ENCODE measurements at regions not wholly inside any gene's neighbourhood (a gene's known extent, or its start where the extent isn't known, plus 50 kb on each side); places are given as distances from the start of the nearest gene placed in this dataset.

DNA sequence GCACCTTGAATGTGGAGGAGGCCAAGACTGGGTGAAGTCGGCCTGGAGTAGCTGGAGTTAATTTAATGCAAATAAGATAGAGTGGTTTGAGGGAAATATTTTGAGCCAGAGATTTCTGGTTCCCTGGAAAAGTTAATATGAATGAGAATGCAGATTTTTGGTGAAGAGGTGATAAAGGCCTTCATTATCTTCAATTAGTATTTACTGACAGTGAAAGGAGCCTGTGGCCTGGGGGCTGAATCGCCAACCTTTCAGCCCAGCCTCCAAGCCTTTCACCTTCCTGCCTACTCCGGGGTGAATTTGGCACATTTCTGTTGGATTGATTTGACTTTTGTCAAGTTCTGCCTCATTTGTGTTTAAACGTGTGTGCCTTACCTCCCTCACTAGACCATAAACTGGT, 147.8 kb downstream of the SOX2 start:
- DNase-seq (ENCODE audit: low read depth) = no peak

GRCh38 chr3:181860235-181860634, 148.5 kb downstream of the SOX2 start:
- DNase-seq (ENCODE audit: low read depth) = no peak

DNA sequence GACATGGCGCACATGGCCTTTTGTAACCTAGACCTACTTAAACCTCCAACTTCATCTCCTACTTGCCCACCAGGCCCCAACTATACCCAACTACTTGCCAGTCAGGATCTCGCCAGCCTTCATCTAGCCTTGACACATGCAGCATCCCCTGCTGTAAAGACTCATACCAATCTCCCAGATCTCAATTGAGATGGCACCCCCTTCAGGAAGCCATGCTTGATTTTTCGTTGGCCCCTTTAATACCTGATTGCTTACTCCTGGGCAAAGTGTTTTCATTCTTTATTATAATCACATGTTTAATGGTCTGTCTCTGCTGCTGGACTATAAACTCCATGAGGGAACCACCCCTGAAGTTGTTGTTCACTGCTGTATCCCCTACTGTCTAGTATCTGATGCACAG, 150.8 kb downstream of the SOX2 start:
- no peak for DNase-seq (ENCODE audit: low read depth)

- DNase-seq (ENCODE audit: low read depth) = no peak
Measured at GRCh38 chr3:181868576-181869082, 156.9 kb downstream of the SOX2 start.

GRCh38 chr3:181872887-181873286, 161.2 kb downstream of the SOX2 start:
- DNase-seq (ENCODE audit: low read depth) = no peak

GRCh38 chr3:181879926-181880325, 168.2 kb downstream of the SOX2 start:
- DNase-seq (ENCODE audit: low read depth) = no peak

DNA sequence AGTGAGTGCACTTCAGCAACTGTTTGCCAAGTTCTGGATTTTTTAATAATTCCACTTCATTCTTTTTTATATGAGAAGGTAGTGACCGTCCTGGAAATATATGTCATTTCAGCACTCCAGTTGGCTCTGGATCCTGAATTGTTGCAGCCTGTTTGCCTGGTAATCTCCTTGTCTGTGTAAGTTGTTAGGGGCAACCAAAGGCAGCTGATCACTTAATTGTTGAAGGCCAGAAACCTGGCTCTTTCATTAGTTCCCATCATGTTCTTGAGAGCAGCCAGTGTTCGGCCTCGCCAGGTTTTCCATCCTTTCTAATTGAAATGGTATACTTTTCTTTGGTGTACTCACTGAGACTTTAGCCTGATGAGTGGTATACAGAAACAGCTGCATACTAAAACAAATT, 168.6 kb downstream of the SOX2 start:
- no peak for DNase-seq (ENCODE audit: low read depth)

GRCh38 chr3:181881749-181882148, 170.0 kb downstream of the SOX2 start:
- DNase-seq (ENCODE audit: low read depth) = no peak

- DNase-seq (ENCODE audit: low read depth) = no peak
Measured at GRCh38 chr3:181885868-181886630, 174.3 kb downstream of the SOX2 start.

DNA sequence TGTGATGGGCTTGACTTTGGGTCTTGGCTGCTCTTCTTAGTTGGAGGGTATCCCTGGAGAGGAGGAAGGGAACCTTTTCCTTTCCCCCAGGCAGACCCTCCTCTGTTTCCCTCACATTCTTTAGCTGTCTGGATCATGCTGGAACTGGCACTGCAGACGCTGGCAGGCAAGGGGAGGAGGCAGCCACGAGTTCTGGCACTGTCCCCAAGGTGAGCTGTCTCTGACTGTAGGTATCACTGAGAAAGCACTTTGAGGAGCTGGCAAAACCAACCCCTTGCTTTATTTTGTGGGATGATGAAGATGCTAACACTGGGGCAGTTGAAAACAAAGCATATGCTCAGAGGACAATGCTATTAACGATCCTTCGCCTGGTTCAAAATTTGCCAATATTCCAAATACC, 175.0 kb downstream of the SOX2 start:
- no peak for DNase-seq (ENCODE audit: low read depth)

GRCh38 chr3:181887685-181888084, 176.0 kb downstream of the SOX2 start:
- DNase-seq (ENCODE audit: low read depth) = no peak

DNA sequence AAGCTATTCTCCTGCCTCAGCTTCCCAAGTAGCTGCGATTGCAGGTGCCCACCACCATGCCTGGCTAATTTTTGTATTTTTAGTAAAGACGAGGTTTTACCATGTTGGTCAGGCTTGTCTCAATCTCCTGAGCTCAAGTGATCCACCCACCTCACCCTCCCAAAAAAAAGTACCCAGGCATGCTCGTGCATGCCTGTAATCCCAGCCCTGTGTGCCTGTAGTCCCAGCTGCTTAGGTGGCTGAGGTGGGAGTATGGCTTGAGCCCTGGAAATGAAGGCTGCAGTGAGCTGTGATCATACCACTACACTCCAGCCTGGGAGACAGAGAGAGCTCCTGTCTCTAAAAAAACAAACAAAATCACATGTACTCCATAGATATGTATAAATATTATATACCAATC, 176.5 kb downstream of the SOX2 start:
- DNase-seq (ENCODE audit: low read depth) = no peak

GRCh38 chr3:181892848-181893247, 181.1 kb downstream of the SOX2 start:
- no peak for DNase-seq (ENCODE audit: low read depth)

- DNase-seq (ENCODE audit: low read depth) = no peak
Measured at GRCh38 chr3:181896605-181897004, 184.9 kb downstream of the SOX2 start.

GRCh38 chr3:181899702-181900101, 188.0 kb downstream of the SOX2 start:
- DNase-seq (ENCODE audit: low read depth) = no peak

DNA sequence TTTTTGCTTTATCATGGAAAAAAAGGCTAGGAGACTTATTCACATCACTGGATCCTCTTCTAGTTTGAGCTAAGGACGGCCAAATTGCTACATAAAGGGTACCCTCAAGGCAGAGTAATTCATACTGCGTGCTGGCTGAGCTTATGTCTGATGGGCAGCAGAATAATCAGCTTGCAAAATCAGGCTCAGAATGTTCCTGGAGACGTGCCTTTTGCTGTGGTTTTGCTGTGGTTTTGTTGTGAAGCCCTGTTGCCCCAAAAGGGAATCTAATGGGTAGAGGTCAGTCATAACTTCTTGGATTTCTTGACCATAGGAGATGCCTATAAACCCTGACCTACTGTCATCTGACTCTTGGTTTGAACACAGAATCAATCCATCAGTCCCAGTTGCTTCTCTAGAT, 189.9 kb downstream of the SOX2 start:
- DNase-seq (ENCODE audit: low read depth) = no peak

DNA sequence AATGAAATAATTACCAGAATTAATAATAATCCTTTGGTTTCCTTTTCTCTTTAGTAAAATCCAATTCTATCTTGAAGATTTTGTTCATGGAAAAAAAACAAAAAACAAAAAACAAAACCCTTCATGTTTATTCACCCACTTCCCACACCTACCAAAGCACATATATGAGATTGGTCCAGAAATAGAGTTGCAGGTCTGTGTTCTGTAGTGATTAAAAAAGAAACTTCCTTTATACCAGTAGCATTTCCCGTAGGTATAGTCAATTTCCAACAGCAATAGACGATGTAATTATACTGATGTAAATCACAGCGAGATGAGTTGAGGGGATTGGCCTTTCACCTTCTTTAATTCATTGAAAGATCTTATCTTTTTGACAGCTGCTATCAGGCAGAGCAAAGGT, 194.6 kb downstream of the SOX2 start:
- no peak for DNase-seq (ENCODE audit: low read depth)

- DNase-seq (ENCODE audit: low read depth) = no peak
Measured at GRCh38 chr3:181909241-181909640, 197.5 kb downstream of the SOX2 start.

- no peak for DNase-seq (ENCODE audit: low read depth)
Measured at GRCh38 chr3:181912384-181912783, 200.7 kb downstream of the SOX2 start.

- no peak for DNase-seq (ENCODE audit: low read depth)
Measured at GRCh38 chr3:181913254-181913653, 201.5 kb downstream of the SOX2 start.

GRCh38 chr3:181915551-181915950, 203.8 kb downstream of the SOX2 start:
- DNase-seq (ENCODE audit: low read depth) = no peak

DNA sequence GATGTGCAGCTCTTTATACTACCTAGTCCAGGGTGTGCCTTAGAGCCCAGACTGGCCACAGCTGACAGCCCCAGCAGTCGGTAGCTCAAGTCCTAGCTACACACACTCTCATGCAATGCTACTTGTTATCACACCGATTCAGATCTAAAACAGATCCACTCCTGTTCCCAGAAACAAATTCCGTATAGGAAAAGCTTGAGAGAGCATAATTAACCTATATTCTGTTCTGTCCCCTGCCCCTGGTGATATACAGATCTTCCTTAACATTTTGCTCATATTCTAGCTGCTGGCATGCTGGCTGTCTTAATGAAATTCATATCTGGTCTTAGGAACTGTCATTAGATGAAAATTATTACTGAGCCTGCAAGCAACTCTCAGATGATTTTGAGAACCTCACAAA, 204.3 kb downstream of the SOX2 start:
- DNase-seq (ENCODE audit: low read depth) = no peak

DNA sequence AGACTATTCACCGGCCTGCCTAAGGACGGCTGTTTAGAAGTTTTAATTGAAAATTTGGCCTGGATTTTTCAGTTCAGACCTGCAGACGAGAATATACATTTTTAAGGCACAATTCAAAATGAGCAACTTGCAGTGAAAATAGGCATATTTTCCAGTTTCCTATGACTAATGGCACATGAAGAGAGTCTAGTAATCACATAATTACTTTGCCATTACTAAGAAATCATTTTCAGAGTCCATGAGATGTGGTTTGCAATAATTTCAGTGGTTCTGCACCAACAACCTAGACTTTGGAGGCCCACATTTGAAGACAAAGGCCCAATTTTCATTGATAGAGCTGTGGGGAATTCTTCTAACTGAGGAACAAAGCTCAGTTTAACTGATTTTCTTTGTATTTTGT, 205.3 kb downstream of the SOX2 start:
- DNase-seq (ENCODE audit: low read depth) = no peak

- no peak for DNase-seq (ENCODE audit: low read depth)
Measured at GRCh38 chr3:181919375-181919774, 207.7 kb downstream of the SOX2 start.
